Naive thymus-derived CD4-positive, alpha-beta T cell (primary cell): ENCODE measurements at regions not wholly inside any gene's neighbourhood (a gene's known extent, or its start where the extent isn't known, plus 50 kb on each side); places are given as distances from the start of the nearest gene placed in this dataset.

Source experiments
- ATAC-seq: fragments of 150-1000 bp; cut with Tn5 transposase; 2 replicates; pipeline ENCODE4 v1.10.0; 2021; ENCODE audit warnings: mild to moderate bottlenecking, moderate library complexity
- CTCF ChIA-PET: fragments of 350-600 bp; sonication (Branson Sonifier 250); formaldehyde crosslinking; loops from one replicate; lab custom pipeline; 2021; ENCODE audit warnings: antibody characterized with exemption; lab: Charles Lee
- POLR2A ChIA-PET: fragments of 350-600 bp; sonication (Branson Sonifier 250); formaldehyde crosslinking; loops from one replicate; lab custom pipeline; 2021; ENCODE audit warnings: antibody characterized with exemption, inconsistent platforms; lab: Charles Lee
- DNase-seq, 9 donors: peaks; one replicate each; pipeline versions ENCODE4 v3.0.0 to v3.0.0-alpha.2; 2020 to 2022; ENCODE audit warnings: mixed read lengths in 1 of 9
- H3K27ac ChIP-seq: one replicate; pipeline ENCODE4 v1.7.0; 2013; ENCODE audit warnings: mild to moderate bottlenecking, low read depth, low read length, moderate library complexity
- H3K27me3 ChIP-seq, 2 donors: one replicate each; pipeline ENCODE4 v1.7.0; 2013; ENCODE audit warnings: low read length in 2 of 2, mild to moderate bottlenecking in 2 of 2, moderate library complexity in 2 of 2; ENCODE audit not compliant: control insufficient read depth in 2 of 2, insufficient read depth in 2 of 2
- H3K36me3 ChIP-seq, 3 experiments: 1 replicate in 2 of 3; 2 replicates in 1 of 3; pipeline ENCODE4 v1.7.0; 2013; ENCODE audit warnings: low read length in 3 of 3, mild to moderate bottlenecking in 3 of 3, moderate library complexity in 1 of 3; ENCODE audit not compliant: insufficient read depth in 3 of 3, control insufficient read depth in 2 of 3
- H3K4me1 ChIP-seq, 2 donors: one replicate each; pipeline ENCODE4 v1.7.0; 2013; ENCODE audit warnings: low read length in 2 of 2, mild to moderate bottlenecking in 2 of 2, moderate library complexity in 1 of 2; ENCODE audit not compliant: control insufficient read depth in 2 of 2, insufficient read depth in 2 of 2
- H3K4me3 ChIP-seq: 2 replicates; pipeline ENCODE4 v1.7.0; 2013; ENCODE audit warnings: mild to moderate bottlenecking, low read length
- H3K9me3 ChIP-seq, 3 experiments: 1 replicate in 2 of 3; 2 replicates in 1 of 3; pipeline ENCODE4 v1.7.0; 2013; ENCODE audit warnings: low read length in 3 of 3; ENCODE audit not compliant: control insufficient read depth in 2 of 3
- H3K27ac Mint-ChIP-seq, 9 donors: one replicate each; pipeline ENCODE4 v1.8.0; 2020 to 2022; ENCODE audit warnings: mixed read lengths in 9 of 9, mild to moderate bottlenecking in 8 of 9, moderate library complexity in 5 of 9, inconsistent platforms in 2 of 9
- H3K27me3 Mint-ChIP-seq, 5 donors: one replicate each; pipeline ENCODE4 v1.8.0; 2021 to 2022; ENCODE audit warnings: mixed read lengths in 5 of 5, mild to moderate bottlenecking in 1 of 5
- H3K36me3 Mint-ChIP-seq, 5 donors: one replicate each; pipeline ENCODE4 v1.8.0; 2020 to 2022; ENCODE audit warnings: mixed read lengths in 5 of 5, mild to moderate bottlenecking in 3 of 5, inconsistent platforms in 1 of 5
- H3K4me1 Mint-ChIP-seq, 7 donors: one replicate each; pipeline ENCODE4 v1.8.0; 2020 to 2022; ENCODE audit warnings: mixed read lengths in 7 of 7, mild to moderate bottlenecking in 3 of 7, inconsistent platforms in 1 of 7
- H3K4me3 Mint-ChIP-seq, 10 donors: one replicate each; pipeline ENCODE4 v1.8.0; 2020 to 2022; ENCODE audit warnings: mild to moderate bottlenecking in 10 of 10, mixed read lengths in 10 of 10, moderate library complexity in 6 of 10, inconsistent platforms in 2 of 10
- H3K9me3 Mint-ChIP-seq, 11 donors: one replicate each; pipeline ENCODE4 v1.8.0; 2020 to 2022; ENCODE audit warnings: mixed read lengths in 11 of 11, mild to moderate bottlenecking in 4 of 11, inconsistent platforms in 1 of 11, moderate library complexity in 1 of 11
- intact Hi-C, 2 donors: fragments of 100-400 bp; cut with micrococcal nuclease; formaldehyde crosslinking; loops; one replicate each; pipeline ENCODE4 v1.15.1; 2023

DNA sequence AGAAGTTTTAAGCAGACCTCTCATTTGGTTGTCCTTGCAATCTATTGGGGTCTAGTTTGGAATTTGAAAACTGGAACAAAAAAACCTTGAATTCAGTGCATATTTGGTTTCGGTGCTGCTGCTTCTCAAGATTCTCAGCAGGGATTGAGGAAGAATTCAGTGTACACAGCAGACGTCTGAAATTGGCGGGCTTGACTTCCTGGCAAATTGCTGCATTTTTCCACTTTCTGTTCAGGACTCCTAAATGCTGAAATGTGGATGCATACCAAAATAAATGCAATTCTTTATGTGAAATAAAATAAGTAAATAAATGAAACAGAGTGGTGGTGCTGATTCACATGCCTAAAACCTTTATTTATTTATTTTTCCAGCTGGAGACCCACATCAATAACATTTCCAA is 332.4 kb upstream of the KYNU start:
- H3K4me1 ChIP-seq: no peaks in the 10 kb centered on the region
- intact Hi-C loops: no loop called here
- ATAC-seq (no peak), DNase-seq (no peak)
- Mint-ChIP-seq H3K4me3 (no peak overlapping the region), H3K27me3 (no peaks in the 10 kb centered on the region), H3K36me3 (no peaks in the 10 kb centered on the region), H3K4me1 (no peaks in the 10 kb centered on the region), H3K27ac (no peak overlapping the region), H3K9me3 (peaks cover 0 to 19% (median 4%) of the 10 kb centered on the region in 11 donors)
- ChIA-PET CTCF (interaction anchor here (0.6 kb wide), 1 partner anchor 12 kb away, joined by 3 read pairs; no protein-coding TSS in a partner anchor), POLR2A (no interaction called here)
- no peak overlapping the region for H3K27ac ChIP-seq
- no peaks in the 10 kb centered on the region for H3K36me3 ChIP-seq
- H3K27me3 ChIP-seq: no peaks in the 10 kb centered on the region
- H3K9me3 ChIP-seq: no peaks in the 10 kb centered on the region
- H3K4me3 ChIP-seq: no peak overlapping the region

DNA sequence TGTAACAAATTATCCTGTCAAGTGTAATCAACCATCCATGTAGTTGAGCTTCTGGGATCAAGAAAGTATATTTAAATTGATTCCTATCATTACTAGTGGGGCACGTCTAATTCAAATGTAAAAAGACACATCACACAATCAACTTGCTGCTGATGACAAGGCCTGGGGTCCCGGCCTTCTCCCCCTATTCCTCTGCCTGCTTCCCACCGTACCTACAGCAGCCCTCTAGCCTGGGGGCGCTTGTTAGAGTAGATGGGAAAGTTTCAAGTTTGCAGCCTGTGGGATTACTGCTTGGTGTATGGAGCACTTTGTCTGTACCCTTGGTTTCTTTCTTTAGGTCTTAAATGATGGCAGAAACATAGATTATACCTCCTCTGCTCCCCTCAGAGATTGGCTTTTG is 333.3 kb upstream of the KYNU start:
- Histone ChIP-seq H3K4me1 (no peaks in the 10 kb centered on the region), H3K36me3 (no peaks in the 10 kb centered on the region), H3K9me3 (no peaks in the 10 kb centered on the region), H3K27ac (no peak overlapping the region), H3K4me3 (no peak overlapping the region), H3K27me3 (no peaks in the 10 kb centered on the region)
- Mint-ChIP-seq H3K27ac (no peak overlapping the region), H3K4me1 (no peaks in the 10 kb centered on the region), H3K27me3 (no peaks in the 10 kb centered on the region), H3K36me3 (no peaks in the 10 kb centered on the region), H3K4me3 (no peak overlapping the region), H3K9me3 (peaks cover 0 to 14% (median 4%) of the 10 kb centered on the region in 11 donors)
- DNase-seq (no peak), ATAC-seq (no peak)
- POLR2A ChIA-PET: no interaction called here
- CTCF ChIA-PET: no interaction called here
- intact Hi-C loops: no loop called here

DNA sequence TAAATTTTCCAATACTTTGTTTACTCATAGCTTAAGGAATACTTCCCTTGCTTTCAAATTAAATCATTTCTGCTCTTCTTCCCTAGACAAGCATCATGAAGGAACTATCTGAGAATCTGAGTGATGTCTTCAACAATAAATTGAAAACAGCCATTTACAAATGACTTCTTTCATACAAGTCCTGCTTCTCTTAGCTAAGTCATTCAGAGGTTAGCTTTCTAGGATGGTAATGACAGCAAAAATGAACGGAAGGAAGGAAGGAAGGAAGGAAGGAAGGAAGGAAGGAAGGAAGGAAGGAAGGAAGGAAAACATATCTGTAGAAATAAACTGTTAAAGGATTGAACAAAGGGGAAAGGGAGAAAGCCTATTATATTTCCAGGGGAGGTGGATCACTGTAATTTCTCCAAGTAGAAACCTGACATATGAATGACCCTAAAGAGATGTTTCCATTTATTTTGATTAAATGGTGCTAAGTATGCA is 335.0 kb upstream of the KYNU start:
- H3K36me3 ChIP-seq: no peaks in the 10 kb centered on the region
- intact Hi-C loops: no loop called here
- H3K4me1 Mint-ChIP-seq: no peaks in the 10 kb centered on the region
- H3K27me3 ChIP-seq: no peaks in the 10 kb centered on the region
- no peak overlapping the region for H3K27ac ChIP-seq
- ChIA-PET CTCF (no interaction called here), POLR2A (no interaction called here)
- no peak for DNase-seq
- no peaks in the 10 kb centered on the region for H3K9me3 ChIP-seq
- no peak overlapping the region for H3K4me3 Mint-ChIP-seq
- H3K4me1 ChIP-seq: no peaks in the 10 kb centered on the region
- H3K9me3 Mint-ChIP-seq: peaks cover 0 to 12% (median 3%) of the 10 kb centered on the region in 11 donors
- ATAC-seq: no peak
- H3K27me3 Mint-ChIP-seq: no peaks in the 10 kb centered on the region
- no peak overlapping the region for H3K27ac Mint-ChIP-seq
- no peaks in the 10 kb centered on the region for H3K36me3 Mint-ChIP-seq
- H3K4me3 ChIP-seq: no peak overlapping the region

DNA sequence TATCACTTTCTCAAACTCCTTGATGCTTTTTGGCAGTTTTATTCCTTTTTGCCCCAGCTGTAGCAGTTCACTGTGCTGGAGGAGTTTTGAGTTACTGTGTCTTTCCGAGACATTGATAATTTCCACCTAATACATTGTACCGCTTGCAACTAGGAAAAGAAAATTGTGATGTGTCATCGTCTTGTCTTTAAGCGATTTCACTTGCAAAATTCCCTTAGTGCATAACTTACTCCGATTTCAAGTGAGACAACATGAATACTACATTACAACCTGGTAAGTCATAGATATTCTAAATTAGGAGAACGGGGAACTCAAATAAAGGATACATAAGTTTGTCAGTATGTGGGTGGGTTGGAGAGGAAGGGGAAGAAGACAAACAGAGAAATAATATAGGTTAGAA is 340.5 kb upstream of the KYNU start:
- H3K27me3 Mint-ChIP-seq: no peaks in the 10 kb centered on the region
- DNase-seq: no peak
- peaks cover 0 to 8% (median 2%) of the 10 kb centered on the region in 11 donors for H3K9me3 Mint-ChIP-seq
- Histone ChIP-seq H3K9me3 (no peaks in the 10 kb centered on the region), H3K4me3 (no peak overlapping the region), H3K36me3 (no peaks in the 10 kb centered on the region), H3K27me3 (no peaks in the 10 kb centered on the region), H3K27ac (no peak overlapping the region), H3K4me1 (no peaks in the 10 kb centered on the region)
- no peaks in the 10 kb centered on the region for H3K36me3 Mint-ChIP-seq
- intact Hi-C loops: no loop called here
- no peak overlapping the region for H3K4me3 Mint-ChIP-seq
- ChIA-PET CTCF (no interaction called here), POLR2A (no interaction called here)
- H3K4me1 Mint-ChIP-seq: no peaks in the 10 kb centered on the region
- no peak overlapping the region for H3K27ac Mint-ChIP-seq
- ATAC-seq: no peak

DNA sequence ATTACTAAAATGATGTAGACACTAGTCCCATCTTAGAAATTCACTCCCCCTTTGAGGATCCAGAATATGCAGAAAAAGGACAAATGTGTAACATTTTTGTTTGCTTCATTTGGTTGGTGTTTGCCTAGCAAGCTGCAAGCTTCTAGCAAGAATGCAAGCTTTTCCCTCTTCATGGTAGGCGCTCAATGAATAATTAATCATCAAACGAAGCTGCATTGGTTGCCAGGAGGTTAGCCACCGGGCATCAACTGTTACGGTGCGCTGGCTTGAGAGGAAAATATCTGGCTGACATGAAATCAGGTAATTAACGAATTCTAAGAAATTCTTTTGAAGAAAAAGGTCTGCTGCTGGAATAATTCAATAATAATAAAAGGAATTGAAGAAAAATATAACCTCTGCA is 341.0 kb upstream of the KYNU start:
- Mint-ChIP-seq H3K4me3 (no peak overlapping the region), H3K27ac (no peak overlapping the region), H3K36me3 (no peaks in the 10 kb centered on the region), H3K4me1 (no peaks in the 10 kb centered on the region), H3K9me3 (peaks cover 0 to 8% (median 2%) of the 10 kb centered on the region in 11 donors), H3K27me3 (no peaks in the 10 kb centered on the region)
- Histone ChIP-seq H3K4me1 (no peaks in the 10 kb centered on the region), H3K27me3 (no peaks in the 10 kb centered on the region), H3K27ac (no peak overlapping the region), H3K4me3 (no peak overlapping the region), H3K36me3 (no peaks in the 10 kb centered on the region), H3K9me3 (no peaks in the 10 kb centered on the region)
- no peak for DNase-seq
- CTCF ChIA-PET: no interaction called here
- POLR2A ChIA-PET: no interaction called here
- ATAC-seq: no peak
- intact Hi-C loops: no loop called here

DNA sequence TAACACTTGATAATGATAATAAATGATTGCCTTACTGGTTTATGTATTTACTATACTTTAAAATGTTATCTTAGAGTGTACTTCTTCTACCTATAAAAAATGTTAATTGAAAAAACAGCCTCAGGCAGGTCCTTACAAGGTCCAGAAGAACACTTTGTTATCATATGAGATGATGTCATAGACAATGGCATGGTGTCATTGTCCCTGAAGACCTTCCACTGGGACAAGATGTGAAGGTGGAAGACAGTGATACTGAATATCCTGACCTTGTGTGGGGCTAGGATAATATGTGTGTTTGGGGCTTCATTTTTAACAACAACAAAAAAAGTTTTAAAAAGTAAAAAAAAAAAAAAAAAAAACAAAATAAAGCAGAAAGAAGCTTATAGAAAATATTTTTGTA is 342.2 kb upstream of the KYNU start:
- no peaks in the 10 kb centered on the region for H3K27me3 Mint-ChIP-seq
- no peaks in the 10 kb centered on the region for H3K36me3 Mint-ChIP-seq
- ATAC-seq (no peak), DNase-seq (no peak)
- Histone ChIP-seq H3K9me3 (no peaks in the 10 kb centered on the region), H3K27me3 (no peaks in the 10 kb centered on the region), H3K4me3 (no peak overlapping the region), H3K27ac (no peak overlapping the region), H3K36me3 (no peaks in the 10 kb centered on the region), H3K4me1 (no peaks in the 10 kb centered on the region)
- ChIA-PET CTCF (no interaction called here), POLR2A (no interaction called here)
- H3K4me3 Mint-ChIP-seq: no peak overlapping the region
- intact Hi-C loops: no loop called here
- no peaks in the 10 kb centered on the region for H3K4me1 Mint-ChIP-seq
- H3K9me3 Mint-ChIP-seq: peaks cover 0 to 9% (median 2%) of the 10 kb centered on the region in 11 donors
- H3K27ac Mint-ChIP-seq: no peak overlapping the region

DNA sequence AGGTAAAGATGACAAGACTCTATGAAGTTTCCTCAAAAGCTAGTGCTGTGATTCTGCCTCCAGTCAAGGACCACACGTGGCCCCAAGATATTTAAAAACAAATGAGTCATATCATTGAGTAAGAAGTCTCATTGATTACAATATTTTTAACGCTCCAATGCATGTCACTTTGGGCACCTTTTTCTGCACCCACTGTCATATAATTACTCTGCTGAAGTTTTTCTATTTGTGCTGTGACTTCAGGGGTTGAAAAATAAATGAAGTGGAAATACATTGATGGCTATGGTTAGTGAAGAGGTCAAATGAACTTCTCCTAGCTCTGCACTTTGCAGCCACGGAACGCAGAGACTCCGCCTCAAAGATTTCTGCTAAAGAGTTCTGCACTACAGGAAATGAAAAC is 344.3 kb upstream of the KYNU start:
- no peak for ATAC-seq
- H3K4me3 Mint-ChIP-seq: no peak overlapping the region
- intact Hi-C loops: no loop called here

More for the DNA sequence above, 344.3 kb upstream of the KYNU start:
- Histone ChIP-seq H3K27me3 (no peaks in the 10 kb centered on the region), H3K4me1 (no peaks in the 10 kb centered on the region), H3K27ac (no peak overlapping the region), H3K9me3 (no peaks in the 10 kb centered on the region), H3K36me3 (no peaks in the 10 kb centered on the region), H3K4me3 (no peak overlapping the region)
- POLR2A ChIA-PET: no interaction called here
- Mint-ChIP-seq H3K36me3 (no peaks in the 10 kb centered on the region), H3K27me3 (no peaks in the 10 kb centered on the region), H3K4me1 (no peaks in the 10 kb centered on the region), H3K27ac (no peak overlapping the region), H3K9me3 (peaks cover 0 to 16% (median 2%) of the 10 kb centered on the region in 11 donors)
- DNase-seq: no peak
- CTCF ChIA-PET: no interaction called here
